ENCODE measurements at regions not wholly inside any gene's neighbourhood (a gene's known extent, or its start where the extent isn't known, plus 50 kb on each side); places are given as distances from the start of the nearest gene placed in this dataset.

- DNase-seq (ENCODE audit: low read depth in 2 of 2) = no peak
These were observed 75.6 kb downstream of the ENGASE start for GRCh38 chr17:79150035-79150733.

- no peak for DNase-seq (ENCODE audit: low read depth in 2 of 2)
These were observed 74.0 kb downstream of the ENGASE start for GRCh38 chr17:79148584-79148983.

- no peak for DNase-seq (ENCODE audit: low read depth in 2 of 2)
These were observed 73.3 kb downstream of the ENGASE start for GRCh38 chr17:79147746-79148506.

- no peak for DNase-seq (ENCODE audit: low read depth in 2 of 2)
These were observed 71.9 kb downstream of the ENGASE start for GRCh38 chr17:79146562-79146961.

- DNase-seq (ENCODE audit: low read depth in 2 of 2) = no peak
These were observed 70.9 kb downstream of the ENGASE start for GRCh38 chr17:79145548-79145947.

GRCh38 chr17:79144133-79144532 is 69.5 kb downstream of the ENGASE start:
- DNase-seq (ENCODE audit: low read depth in 2 of 2) = no peak

- no peak for DNase-seq (ENCODE audit: low read depth in 2 of 2)
These were observed 67.8 kb downstream of the ENGASE start for GRCh38 chr17:79142375-79142774.

GRCh38 chr17:79141578-79142355 is 67.1 kb downstream of the ENGASE start:
- DNase-seq (ENCODE audit: low read depth in 2 of 2) = no peak

GRCh38 chr17:79138826-79139225 is 64.2 kb downstream of the ENGASE start:
- DNase-seq (ENCODE audit: low read depth in 2 of 2) = no peak

- no peak for DNase-seq (ENCODE audit: low read depth in 2 of 2)
These were observed 63.2 kb downstream of the ENGASE start for GRCh38 chr17:79137789-79138165.

GRCh38 chr17:79137015-79137788 is 62.6 kb downstream of the ENGASE start:
- DNase-seq (ENCODE audit: low read depth in 2 of 2) = no peak

GRCh38 chr17:79136596-79136995 is 62.0 kb downstream of the ENGASE start:
- no peak for DNase-seq (ENCODE audit: low read depth in 2 of 2)

Data from stimulated activated CD4-positive, alpha-beta T cell treated with anti-CD3 and anti-CD28 coated beads, Interleukin-1b, Interleukin-23, amount 100 ng/mL, for 4 hours (primary cell).